Ishikawa (cell line): ENCODE measurements at regions not wholly inside any gene's neighbourhood (a gene's known extent, or its start where the extent isn't known, plus 50 kb on each side); places are given as distances from the start of the nearest gene placed in this dataset.

ENCODE experiments used
- CEBPB ChIP-seq: IDR thresholded peaks from 2 replicates; pipeline ENCODE4 v1.6.1; 2012
- CREB1 ChIP-seq: IDR thresholded peaks from 2 replicates; pipeline ENCODE4 v1.6.1; 2012; ENCODE audit warnings: low read depth
- EGR1 ChIP-seq: IDR thresholded peaks from 2 replicates; pipeline ENCODE4 v1.6.1; 2012
- EP300 ChIP-seq: IDR thresholded peaks from 2 replicates; pipeline ENCODE4 v1.6.1; 2012; ENCODE audit warnings: borderline replicate concordance
- FOXM1 ChIP-seq: IDR thresholded peaks from 2 replicates; pipeline ENCODE4 v1.6.1; 2012; ENCODE audit warnings: low read depth, borderline replicate concordance
- NFIC ChIP-seq: IDR thresholded peaks from 2 replicates; pipeline ENCODE4 v1.6.1; 2012
- RAD21 ChIP-seq: IDR thresholded peaks from 2 replicates; pipeline ENCODE4 v1.6.1; 2012; ENCODE audit warnings: low read depth
- TAF1 ChIP-seq: IDR thresholded peaks from 2 replicates; pipeline ENCODE4 v1.6.1; 2012; ENCODE audit warnings: low read depth, mild to moderate bottlenecking
- TCF12 ChIP-seq: IDR thresholded peaks from 2 replicates; pipeline ENCODE4 v1.6.1; 2012; ENCODE audit warnings: low read depth
- TEAD4 ChIP-seq: IDR thresholded peaks from 2 replicates; pipeline ENCODE4 v1.6.1; 2012
- YY1 ChIP-seq: IDR thresholded peaks from 2 replicates; pipeline ENCODE4 v1.6.1; 2012; ENCODE audit warnings: low read depth
- ZBTB7A ChIP-seq: IDR thresholded peaks from 2 replicates; pipeline ENCODE4 v1.6.1; 2012; ENCODE audit warnings: low read depth
- TF ChIP-seq, protein P1 (sequence below): IDR thresholded peaks from 2 replicates; pipeline ENCODE4 v1.6.1; 2012; ENCODE audit warnings: low read depth, mild to moderate bottlenecking
- TF ChIP-seq, protein P2 (sequence below): IDR thresholded peaks from 2 replicates; pipeline ENCODE4 v1.6.1; 2012
- TF ChIP-seq, protein P3 (sequence below): IDR thresholded peaks from 2 replicates; pipeline ENCODE4 v1.6.1; 2012

DNA sequence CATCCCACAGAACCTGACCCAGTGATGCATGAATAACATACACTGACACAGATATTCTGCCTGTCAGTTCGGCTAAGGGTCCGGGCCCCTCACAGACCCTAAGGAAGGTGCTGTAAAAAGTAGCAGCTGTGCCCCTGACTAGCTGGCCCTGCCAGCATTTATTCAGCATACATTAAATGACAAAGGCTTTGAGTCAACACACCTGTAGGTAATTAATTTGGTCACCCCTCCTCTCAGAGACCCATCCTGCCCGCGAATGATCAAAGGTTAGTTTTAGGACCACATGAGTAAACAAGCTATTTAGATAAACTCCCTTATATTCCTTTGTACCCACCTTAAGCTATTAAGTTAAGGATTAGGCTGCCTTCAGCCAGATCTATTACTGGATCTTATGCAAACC, 429.0 kb upstream of the NWD2 start:
- TF ChIP-seq RAD21 = no peak
- no peak for TF ChIP-seq ZBTB7A
- TF ChIP-seq EGR1 = no peak
- TF ChIP-seq, protein P1, sequence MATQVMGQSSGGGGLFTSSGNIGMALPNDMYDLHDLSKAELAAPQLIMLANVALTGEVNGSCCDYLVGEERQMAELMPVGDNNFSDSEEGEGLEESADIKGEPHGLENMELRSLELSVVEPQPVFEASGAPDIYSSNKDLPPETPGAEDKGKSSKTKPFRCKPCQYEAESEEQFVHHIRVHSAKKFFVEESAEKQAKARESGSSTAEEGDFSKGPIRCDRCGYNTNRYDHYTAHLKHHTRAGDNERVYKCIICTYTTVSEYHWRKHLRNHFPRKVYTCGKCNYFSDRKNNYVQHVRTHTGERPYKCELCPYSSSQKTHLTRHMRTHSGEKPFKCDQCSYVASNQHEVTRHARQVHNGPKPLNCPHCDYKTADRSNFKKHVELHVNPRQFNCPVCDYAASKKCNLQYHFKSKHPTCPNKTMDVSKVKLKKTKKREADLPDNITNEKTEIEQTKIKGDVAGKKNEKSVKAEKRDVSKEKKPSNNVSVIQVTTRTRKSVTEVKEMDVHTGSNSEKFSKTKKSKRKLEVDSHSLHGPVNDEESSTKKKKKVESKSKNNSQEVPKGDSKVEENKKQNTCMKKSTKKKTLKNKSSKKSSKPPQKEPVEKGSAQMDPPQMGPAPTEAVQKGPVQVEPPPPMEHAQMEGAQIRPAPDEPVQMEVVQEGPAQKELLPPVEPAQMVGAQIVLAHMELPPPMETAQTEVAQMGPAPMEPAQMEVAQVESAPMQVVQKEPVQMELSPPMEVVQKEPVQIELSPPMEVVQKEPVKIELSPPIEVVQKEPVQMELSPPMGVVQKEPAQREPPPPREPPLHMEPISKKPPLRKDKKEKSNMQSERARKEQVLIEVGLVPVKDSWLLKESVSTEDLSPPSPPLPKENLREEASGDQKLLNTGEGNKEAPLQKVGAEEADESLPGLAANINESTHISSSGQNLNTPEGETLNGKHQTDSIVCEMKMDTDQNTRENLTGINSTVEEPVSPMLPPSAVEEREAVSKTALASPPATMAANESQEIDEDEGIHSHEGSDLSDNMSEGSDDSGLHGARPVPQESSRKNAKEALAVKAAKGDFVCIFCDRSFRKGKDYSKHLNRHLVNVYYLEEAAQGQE = no peak
- TF ChIP-seq CEBPB = no peak
- TF ChIP-seq CREB1 = no peak
- TF ChIP-seq FOXM1 = no peak
- TF ChIP-seq EP300 = no peak
- TF ChIP-seq, protein P2, sequence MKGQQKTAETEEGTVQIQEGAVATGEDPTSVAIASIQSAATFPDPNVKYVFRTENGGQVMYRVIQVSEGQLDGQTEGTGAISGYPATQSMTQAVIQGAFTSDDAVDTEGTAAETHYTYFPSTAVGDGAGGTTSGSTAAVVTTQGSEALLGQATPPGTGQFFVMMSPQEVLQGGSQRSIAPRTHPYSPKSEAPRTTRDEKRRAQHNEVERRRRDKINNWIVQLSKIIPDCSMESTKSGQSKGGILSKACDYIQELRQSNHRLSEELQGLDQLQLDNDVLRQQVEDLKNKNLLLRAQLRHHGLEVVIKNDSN = no peak
- TF ChIP-seq NFIC = no peak
- TF ChIP-seq, protein P3, sequence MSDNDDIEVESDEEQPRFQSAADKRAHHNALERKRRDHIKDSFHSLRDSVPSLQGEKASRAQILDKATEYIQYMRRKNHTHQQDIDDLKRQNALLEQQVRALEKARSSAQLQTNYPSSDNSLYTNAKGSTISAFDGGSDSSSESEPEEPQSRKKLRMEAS = no peak
- TF ChIP-seq TCF12 = no peak
- TF ChIP-seq YY1 = no peak
- TF ChIP-seq TEAD4 = no peak
- no peak for TF ChIP-seq TAF1

DNA sequence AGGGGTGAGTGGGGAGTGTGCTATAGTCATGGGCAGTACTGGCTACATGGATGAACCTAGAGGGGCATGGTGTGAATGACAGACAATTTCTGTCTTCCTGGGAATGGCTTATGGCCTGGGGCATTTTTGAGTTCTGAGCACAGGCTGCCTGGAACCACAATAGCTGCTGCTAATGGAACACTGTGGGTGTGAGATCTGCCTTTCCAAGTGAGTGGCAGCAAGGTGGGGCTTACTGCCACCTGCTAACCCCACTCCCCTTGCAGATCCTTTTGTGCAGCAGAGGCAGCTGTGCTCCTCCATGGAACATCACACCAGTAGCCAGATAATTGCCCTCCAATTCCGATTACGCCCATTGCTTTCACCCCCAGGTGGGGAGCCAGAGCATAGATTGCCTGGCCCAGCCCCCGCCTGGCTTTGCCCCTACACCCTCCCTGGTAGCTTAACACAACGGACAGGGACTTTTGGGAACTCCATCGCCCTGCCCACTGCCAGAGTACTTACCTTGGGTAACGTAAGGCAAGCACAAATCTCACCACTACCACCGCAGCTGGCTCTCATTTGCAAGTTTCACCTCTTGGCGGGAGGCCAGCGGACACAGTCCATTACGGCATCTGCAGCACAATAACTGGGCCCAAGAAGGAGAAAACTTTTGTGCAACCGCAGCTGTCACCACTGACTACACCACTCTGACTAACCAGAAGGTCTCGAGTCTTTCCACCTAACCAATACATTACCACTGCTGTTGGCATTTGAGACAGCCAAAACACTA, 421.2 kb upstream of the NWD2 start:
- TF ChIP-seq TAF1 = no peak
- TF ChIP-seq, protein P2 = no peak
- TF ChIP-seq YY1 = no peak
- TF ChIP-seq RAD21 = no peak
- no peak for TF ChIP-seq ZBTB7A
- TF ChIP-seq CREB1 = no peak
- no peak for TF ChIP-seq FOXM1
- TF ChIP-seq TEAD4 = no peak
- TF ChIP-seq, protein P3 = no peak
- no peak for TF ChIP-seq TCF12
- no peak for TF ChIP-seq NFIC
- no peak for TF ChIP-seq CEBPB
- no peak for TF ChIP-seq EGR1
- TF ChIP-seq, protein P1 = no peak
- TF ChIP-seq EP300 = no peak

DNA sequence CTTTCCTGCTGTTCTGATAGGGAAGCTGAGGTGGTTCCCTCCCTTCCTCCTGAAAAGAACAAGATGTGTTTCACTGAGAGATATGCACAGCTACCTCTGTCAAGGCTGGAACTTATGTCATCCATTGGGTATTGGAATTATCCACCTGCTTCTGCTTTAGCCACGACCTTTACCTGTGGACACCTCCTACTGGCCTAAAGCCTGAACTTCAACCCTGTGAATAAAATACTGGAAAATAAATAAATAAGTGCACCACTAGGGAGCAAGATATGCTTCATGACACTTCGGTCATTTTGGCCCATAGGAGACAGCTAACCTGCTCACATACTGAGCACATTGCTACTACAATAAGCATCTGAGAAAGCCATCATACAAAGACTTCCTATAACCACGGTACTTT, 419.9 kb upstream of the NWD2 start:
- TF ChIP-seq, protein P1 = no peak
- no peak for TF ChIP-seq TCF12
- TF ChIP-seq TEAD4 = no peak
- no peak for TF ChIP-seq EP300
- no peak for TF ChIP-seq YY1
- no peak for TF ChIP-seq CEBPB
- TF ChIP-seq, protein P3 = no peak
- no peak for TF ChIP-seq ZBTB7A
- 0 out of 2 replicates have a peak, but pooled peaks have one; percentile 7 for TF ChIP-seq RAD21

DNA sequence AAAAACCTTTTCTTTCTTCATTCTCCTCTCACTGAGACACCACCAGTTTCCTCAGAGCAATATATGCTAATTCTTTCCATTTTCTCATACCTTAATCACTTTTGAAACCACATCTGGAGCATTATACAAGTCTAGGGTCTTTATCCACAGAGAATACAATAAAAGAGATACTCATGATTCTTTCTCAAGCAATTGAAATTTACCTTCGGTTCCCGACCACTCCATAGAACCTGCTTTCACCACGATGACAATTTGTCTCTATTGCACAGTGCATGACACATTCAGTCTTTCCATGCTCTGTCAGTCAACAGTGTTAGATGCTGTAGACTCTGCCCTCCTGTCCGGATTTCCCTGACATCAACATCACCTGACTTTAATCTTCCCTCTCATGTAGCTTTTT, 409.3 kb upstream of the NWD2 start:
- TF ChIP-seq TEAD4 = no peak
- TF ChIP-seq, protein P1 = no peak
- TF ChIP-seq NFIC = no peak
- no peak for TF ChIP-seq YY1
- no peak for TF ChIP-seq RAD21
- TF ChIP-seq ZBTB7A = no peak
- TF ChIP-seq, protein P2 = no peak
- no peak for TF ChIP-seq CREB1
- TF ChIP-seq, protein P3 = no peak
- TF ChIP-seq TCF12 = no peak
- no peak for TF ChIP-seq EP300
- TF ChIP-seq CEBPB = no peak
